ENCODE measurements at regions not wholly inside any gene's neighbourhood (a gene's known extent, or its start where the extent isn't known, plus 50 kb on each side); places are given as distances from the start of the nearest gene placed in this dataset.

DNA sequence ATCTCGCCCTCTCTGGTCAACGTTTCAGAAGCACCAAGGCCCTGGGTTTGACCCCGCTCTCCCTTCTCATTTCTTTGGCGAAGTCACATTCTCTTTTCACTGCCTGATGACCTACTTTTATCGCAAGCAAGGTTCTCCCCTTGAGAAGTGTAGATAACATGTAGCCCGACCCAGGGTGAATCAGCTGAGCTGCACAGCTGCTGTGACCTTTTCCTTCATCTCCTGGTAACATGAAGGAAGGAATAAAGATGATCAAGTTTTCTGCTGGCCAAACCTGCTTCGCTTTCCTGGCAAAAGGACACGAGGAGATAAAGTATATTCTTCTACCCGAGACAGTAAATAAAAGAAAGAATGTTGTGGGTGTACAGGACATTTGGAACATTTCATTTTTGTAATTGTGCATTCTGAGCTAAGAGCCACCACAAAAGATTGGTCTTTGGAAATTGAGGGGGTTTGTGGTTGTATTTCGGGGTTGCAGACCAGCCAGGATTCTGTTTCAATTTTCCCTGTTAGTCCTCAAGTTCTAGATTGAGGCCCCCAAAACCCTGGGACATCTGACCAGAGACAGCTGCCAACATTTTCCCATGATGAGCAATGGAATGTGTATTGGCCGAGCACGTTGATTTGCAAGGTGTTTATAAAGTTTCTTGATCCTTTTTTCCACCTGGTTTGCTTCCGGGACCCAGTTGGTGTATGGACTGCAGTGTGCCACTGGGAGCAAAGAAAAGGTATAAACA lies 155.1 kb upstream of the ZNF462 start:
- no peak overlapping the region for H3K4me3 ChIP-seq (ENCODE audit: low read depth, low read length)
- TF ChIP-seq, protein P1, sequence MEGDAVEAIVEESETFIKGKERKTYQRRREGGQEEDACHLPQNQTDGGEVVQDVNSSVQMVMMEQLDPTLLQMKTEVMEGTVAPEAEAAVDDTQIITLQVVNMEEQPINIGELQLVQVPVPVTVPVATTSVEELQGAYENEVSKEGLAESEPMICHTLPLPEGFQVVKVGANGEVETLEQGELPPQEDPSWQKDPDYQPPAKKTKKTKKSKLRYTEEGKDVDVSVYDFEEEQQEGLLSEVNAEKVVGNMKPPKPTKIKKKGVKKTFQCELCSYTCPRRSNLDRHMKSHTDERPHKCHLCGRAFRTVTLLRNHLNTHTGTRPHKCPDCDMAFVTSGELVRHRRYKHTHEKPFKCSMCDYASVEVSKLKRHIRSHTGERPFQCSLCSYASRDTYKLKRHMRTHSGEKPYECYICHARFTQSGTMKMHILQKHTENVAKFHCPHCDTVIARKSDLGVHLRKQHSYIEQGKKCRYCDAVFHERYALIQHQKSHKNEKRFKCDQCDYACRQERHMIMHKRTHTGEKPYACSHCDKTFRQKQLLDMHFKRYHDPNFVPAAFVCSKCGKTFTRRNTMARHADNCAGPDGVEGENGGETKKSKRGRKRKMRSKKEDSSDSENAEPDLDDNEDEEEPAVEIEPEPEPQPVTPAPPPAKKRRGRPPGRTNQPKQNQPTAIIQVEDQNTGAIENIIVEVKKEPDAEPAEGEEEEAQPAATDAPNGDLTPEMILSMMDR (conservative IDR thresholded peaks at IDR 0.05; ENCODE audit: low read depth, low read length) = no peak
- peak; percentile 41 for DNase-seq (ENCODE audit: low read depth)

DNA sequence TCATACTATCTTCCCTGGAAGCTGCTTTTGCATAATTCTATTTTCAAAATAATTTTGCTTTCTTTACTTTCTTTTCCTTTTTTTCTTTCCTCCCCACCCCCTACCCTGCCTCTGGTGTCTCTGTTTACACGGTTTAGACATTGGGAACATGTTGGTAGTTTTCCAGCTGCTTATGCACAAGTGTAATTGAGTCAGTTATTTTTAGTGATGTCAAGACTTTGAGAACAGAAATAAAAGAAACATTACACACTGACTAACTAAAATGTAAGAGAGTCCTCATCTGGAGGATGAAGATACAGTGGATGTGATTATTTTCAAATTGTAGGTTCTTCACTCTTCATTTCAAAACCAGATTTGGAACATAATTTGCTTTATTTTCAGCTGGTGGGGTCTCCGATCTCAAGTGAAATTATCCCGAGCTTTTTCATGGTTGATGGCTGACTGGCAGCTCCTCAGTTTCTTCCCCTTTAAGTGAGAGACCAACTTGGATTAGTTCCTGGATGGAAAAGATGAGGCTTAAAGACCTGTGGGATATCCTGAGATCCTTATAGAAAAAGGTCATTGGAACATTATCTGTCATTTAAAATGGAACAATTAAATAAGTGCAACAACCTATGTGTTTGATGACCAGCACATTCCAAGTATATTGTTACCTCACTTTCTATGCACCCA lies 154.4 kb upstream of the ZNF462 start:
- H3K4me3 ChIP-seq (ENCODE audit: low read depth, low read length) = no peak overlapping the region
- DNase-seq (ENCODE audit: low read depth) = peak; percentile 62
- TF ChIP-seq, protein P1 (conservative IDR thresholded peaks at IDR 0.05; ENCODE audit: low read depth, low read length) = no peak

DNA sequence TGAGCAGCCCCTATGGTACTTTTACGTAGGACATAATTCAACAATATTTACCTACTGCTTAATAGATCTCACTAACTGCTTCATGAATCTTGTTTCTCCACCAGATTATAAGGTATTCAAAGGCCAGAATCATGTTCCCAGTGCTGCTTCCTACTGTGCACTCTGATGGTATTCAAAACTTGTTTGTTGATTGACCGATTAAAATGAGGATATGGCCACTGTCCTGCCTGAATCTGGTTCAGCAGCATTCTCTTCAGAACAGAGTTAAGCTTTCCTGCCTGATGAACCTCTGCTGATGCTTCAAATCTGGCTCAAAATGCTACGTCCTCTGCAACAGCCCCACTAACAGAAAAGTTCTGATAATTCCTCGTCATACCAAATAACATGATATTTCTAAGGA lies 150.7 kb upstream of the ZNF462 start:
- TF ChIP-seq, protein P1 (conservative IDR thresholded peaks at IDR 0.05; ENCODE audit: low read depth, low read length) = no peak
- H3K4me3 ChIP-seq (ENCODE audit: low read depth, low read length) = no peak overlapping the region
- DNase-seq (ENCODE audit: low read depth) = no peak

DNA sequence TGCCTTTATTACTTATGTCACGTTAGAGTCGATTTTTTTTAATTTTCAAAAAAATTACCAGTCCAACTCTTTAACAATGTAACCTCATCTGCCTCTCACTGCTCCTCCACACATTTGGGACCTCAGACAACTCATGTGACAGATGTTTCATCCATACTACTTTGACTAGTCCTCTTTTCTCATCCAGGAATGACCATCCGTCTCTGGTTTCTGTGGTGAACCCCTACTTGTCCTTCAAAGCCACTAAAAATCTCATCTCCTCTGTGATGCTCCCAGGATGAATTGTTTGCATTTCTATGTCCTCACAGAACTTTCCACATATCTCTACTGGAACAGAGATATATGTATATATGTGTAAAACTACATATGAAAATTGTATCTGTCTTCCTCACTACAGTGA lies 149.8 kb upstream of the ZNF462 start:
- no peak overlapping the region for H3K4me3 ChIP-seq (ENCODE audit: low read depth, low read length)
- TF ChIP-seq, protein P1 (conservative IDR thresholded peaks at IDR 0.05; ENCODE audit: low read depth, low read length) = no peak
- no peak for DNase-seq (ENCODE audit: low read depth)

DNA sequence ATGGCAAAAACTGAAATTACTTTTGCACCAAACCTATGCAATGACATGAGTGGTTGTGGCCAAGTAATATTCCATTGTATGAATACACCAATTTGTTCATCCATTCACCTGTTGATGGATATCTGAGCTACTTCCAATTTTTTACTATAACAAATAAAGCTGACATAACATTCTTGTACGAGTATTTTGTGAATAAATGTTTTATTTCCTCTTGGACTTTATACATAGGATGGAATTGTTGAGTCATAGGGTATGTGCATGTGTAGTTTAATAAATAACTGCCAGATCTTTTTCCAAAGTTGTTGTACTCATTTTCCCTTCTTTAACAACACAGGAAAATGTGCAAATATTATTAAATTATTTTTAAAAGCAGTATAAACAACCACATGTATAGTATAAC lies 146.1 kb upstream of the ZNF462 start:
- TF ChIP-seq, protein P1 (conservative IDR thresholded peaks at IDR 0.05; ENCODE audit: low read depth, low read length) = no peak
- peak; percentile 10 for DNase-seq (ENCODE audit: low read depth)

DNA sequence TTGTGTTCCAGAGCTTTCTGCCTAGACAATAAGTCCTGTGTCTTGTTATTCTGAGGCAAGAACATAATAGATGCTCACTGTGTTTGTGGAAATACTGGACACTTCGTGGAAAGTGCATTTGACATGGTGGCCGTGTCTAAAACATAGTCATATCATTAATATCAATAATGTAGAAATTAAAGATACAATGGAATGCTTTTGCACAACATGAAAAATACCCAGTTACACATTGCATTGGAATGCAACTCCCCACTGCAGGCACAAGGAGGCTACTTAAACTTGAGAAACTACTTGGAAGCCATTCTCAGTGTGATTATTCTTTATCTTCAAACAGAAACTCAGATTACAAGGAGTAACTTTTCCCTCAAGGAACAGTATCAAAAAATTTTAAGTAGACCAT lies 145.3 kb upstream of the ZNF462 start:
- peak; percentile 92 for DNase-seq (ENCODE audit: low read depth)
- peak overlapping the region; percentile 8 for H3K4me3 ChIP-seq (ENCODE audit: low read depth, low read length)
- TF ChIP-seq, protein P1 (conservative IDR thresholded peaks at IDR 0.05; ENCODE audit: low read depth, low read length) = peak; percentile 34

More for the DNA sequence above, 146.1 kb upstream of the ZNF462 start:
- H3K4me3 ChIP-seq (ENCODE audit: low read depth, low read length) = no peak overlapping the region
